HG03571 (cell line): ENCODE measurements at regions not wholly inside any gene's neighbourhood (a gene's known extent, or its start where the extent isn't known, plus 50 kb on each side); places are given as distances from the start of the nearest gene placed in this dataset.

ENCODE experiments used
- ATAC-seq: cut with Tn5 transposase; IDR thresholded peaks from one replicate; pipeline ENCODE4 v1.9.1; 2021; ENCODE audit not compliant: unreplicated experiment

DNA sequence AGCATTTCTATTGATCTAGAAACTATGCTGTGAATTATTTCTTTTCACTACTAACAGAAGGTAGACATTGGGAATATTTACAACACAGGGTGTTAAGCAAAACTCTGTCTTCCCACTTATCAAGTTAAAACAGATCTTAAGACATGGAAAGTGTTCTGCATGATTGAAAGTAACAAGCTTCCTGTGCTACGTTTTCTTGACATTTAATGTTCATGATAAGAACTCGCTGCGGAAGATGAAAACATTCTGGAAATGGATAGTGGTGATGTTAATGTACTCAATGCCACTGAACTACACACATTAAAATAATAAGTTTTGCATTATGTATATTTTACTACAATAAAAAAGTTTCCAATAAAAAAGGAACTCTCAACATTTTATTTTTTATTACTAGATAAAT, 74.4 kb upstream of the SCN7A start:
- no peak for ATAC-seq

DNA sequence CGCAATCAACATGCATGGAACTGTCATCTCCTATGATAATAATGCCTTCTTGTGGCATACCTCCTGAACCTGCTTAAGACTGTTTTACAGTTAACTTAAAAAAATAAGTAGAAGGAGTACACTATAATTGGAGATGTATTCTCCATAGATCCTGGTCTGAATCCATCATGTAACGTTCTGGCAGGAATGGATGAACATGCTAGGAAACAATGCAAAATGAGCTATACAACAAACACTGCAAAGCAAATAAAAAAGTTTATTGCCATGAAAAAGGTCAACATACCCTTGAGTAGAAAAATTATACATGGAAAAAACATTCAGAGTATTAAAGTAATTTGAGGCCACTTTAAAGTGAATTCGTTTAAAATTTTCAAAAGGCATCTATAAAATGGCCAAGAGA, 71.5 kb upstream of the SCN7A start:
- no peak for ATAC-seq

GRCh38 chr2:166563894-166564293, 69.8 kb upstream of the SCN7A start:
- ATAC-seq = no peak

DNA sequence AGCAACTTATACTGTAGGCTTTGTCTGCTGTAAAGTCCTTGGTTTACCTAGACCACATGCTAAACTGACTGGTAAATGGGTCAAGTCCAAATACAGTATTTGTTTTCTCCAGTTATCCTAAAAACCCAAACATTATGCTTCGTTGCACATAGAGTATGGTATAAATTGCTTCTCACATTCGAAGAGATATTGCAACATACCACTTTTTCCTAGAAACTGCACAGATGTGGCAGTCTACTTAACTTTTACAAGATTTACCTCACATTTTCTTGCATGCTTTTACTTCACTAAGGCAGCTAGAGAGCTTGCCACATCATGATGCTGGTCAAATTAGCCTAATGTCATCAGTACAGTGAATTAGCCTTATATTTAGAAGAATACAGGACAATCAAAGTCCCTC, 66.0 kb upstream of the SCN7A start:
- ATAC-seq = no peak

DNA sequence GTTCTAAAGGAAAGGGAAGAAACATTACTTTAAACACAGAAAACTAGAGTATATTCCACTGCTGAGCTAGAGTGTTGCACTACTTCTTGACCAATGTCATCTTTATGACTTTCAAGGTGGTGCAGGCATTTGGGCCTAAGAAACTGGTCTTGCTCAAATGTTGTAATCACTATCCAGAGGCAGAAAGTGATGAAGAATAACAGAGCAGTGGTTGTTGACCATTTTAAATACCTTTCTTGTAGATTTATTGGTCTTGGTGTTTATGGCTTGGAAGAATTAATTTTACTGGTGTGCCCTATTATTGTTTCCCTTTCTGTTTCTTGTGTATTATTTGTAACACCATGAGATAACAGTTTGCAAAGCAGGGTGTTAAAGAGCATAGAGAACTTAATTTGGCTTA, 56.9 kb upstream of the SCN7A start:
- ATAC-seq = no peak

DNA sequence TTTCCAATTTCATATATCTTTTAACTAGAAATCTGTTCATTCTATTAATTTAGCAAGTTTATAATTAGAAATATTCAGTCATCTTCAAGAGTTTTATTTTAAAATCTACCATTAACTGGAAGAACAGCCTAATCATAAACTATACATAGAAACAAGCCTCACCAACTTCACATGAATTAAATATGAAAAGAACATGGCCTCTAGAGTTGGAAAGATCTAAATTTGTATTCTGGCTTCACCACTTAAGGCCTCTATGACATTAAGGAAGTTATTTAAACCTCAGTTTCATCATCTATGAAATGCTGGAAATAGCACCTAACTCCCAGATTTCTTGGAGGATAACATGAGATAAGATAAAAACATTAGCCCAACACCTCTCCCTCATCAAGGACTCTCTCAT, 51.4 kb upstream of the SCN7A start:
- no peak for ATAC-seq
